HG02852 (cell line): ENCODE measurements at regions not wholly inside any gene's neighbourhood (a gene's known extent, or its start where the extent isn't known, plus 50 kb on each side); places are given as distances from the start of the nearest gene placed in this dataset.
"Not testable (repeated sequence)": the region's sequence is repeated elsewhere in the genome, so short reads cannot be mapped to it uniquely, and the experiment has no call there.

Experiments
- ATAC-seq: cut with Tn5 transposase; IDR thresholded peaks from one replicate; pipeline ENCODE4 v1.9.1; 2021; ENCODE audit warnings: mild to moderate bottlenecking, moderate library complexity; ENCODE audit not compliant: unreplicated experiment

DNA sequence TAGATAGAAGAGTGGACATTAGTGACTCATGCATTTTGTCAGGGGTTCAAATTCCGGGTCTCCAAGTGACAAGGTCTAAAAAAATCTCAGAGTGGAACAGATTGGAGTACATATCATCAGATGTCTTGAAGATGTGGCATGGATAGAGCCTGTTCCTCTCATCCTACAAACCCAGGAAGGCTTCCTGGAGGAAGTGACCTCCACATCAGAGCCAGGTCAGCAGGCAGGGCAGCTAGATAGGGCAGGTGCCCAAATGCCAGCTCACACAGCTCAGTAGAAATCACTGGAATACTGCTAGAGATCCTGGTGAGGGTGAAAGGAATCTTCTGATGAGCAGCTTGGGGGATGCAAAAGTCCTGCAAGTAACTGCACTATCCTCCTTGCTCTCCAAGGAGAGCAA is 196.6 kb upstream of the SDK2 start:
- ATAC-seq, result no peak

DNA sequence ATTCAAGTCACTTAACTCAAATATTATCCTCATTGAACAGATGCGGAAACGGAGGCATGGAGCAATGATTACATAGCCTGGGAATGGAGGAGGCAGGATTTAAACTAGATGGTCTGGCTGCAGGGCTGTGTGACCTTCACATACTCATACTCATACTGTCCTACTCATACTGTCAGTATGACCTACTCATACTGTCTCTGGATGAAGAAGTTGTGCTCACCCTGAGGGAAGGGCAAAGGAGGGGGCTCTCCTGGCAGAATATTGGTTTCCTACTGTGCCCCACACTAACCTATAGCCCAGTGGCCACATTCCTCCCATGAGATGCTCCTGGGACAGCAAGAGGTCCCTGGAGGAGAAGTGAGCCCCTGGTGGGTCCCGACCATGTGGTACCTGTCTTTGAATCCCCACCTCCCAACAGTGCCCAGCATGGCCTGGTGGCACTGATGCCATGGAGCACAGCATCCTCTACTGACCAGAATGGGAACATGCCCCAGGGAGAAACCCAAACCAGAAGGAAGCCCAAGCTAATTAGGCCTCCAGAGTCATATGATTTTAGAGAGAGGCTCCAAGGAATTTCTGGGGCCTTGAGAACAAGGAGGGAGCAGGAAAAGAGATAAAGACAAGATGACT is 197.3 kb upstream of the SDK2 start:
- no peak for ATAC-seq

DNA sequence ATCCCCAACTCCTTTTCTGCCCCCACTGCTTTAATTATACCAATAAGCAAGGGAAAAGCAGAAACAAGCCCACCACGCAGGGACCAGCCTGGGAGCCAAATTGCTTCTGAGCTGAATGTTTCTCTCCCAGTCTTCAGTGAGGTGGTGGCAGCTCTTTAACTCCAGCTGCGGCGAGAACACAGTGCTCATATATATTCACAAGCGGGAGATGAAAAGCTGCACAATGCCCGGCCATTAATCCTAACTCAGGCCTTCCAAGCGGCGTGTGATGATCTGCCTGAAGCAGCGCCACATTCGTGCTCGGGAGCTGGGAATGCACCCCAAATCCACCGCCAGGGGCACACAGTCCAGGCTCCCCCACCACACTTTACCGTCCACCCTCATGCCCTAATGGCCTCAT is 203.7 kb upstream of the SDK2 start:
- ATAC-seq, result no peak

DNA sequence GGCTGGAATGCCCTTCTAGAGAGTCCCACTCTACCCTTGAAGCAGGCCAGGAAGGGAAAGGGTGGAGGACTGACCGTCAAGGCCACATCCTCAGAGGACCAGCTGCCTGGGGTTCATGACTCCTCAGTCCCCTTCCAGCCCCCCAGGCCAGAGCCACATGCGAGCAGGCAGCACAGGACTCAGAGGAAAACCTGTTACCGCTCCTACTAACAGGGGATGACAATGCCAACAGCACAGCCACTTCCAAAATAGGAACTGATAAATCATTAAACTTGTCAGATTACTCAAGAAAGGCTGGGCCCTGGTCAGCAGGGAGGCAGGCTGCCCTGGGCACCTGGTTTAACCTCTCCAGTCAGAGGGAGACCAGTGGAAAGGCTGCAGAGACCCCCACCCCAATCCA is 206.2 kb upstream of the SDK2 start:
- ATAC-seq, result no peak

DNA sequence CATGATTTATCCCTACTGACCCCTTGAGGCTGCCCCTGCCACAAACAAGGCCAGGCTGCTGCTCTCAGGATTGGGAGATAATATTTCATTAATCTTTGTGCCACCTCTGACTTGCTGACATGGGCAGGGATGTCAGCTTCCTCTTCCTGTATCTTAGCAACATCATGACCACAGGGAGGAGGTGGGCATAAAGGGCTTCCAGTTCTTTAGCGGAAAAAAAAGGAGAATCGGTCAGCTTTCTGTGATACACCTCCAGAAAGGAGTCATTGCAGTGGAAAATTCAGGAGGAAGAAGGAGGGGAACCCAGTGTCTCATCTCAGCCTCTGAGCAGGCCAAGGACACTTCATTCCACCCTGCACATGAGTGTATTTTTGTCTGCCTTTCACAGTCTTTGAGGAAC is 206.8 kb upstream of the SDK2 start:
- ATAC-seq, result no peak

DNA sequence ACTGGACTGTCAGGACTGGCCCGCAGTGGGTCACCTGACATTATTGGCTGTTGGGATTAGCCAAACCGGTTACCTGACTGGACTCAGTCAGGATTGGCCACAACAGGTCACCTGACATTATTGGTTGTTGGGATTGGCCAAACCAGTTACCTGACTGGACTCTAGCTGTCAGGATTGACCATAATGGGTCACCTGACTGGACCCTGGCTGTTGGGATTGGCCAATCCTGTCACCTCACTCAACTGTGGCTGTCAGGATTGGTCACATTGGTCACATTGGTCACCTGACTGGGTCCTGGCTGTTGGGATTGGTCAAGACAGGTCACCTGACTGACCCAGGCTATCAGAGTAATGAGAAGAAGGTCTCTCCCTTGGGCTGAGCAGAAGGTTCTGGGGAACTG is 207.7 kb upstream of the SDK2 start:
- no peak for ATAC-seq

DNA sequence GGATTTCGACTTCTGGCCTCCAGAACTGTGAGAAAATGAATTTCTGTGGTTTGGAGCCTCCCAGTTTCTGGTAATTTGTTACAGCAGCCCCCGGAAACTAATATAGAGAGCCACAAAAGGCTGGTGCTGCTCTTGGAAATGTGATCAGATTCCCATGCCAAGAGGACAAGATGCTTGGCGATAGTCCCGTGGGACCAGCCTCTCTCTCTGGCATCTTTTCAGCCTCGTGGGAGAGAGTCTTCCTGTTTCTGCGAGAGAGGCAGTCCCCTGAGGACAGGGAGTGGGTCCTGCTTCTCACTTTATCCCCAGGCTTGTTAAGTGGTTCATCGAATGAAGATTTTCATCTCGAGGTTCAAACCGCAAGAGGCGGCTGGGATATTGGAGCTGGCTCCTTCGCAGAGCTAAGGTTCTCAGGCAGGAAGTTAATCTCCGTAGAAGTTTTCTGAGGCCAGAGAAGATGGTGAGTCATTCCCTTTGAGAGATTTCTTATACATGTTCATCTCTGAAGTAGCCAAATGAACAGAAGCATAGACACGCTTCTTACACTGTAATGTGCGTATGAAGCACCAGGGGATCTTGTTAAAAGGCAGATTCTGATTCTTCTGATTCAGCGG is 211.6 kb upstream of the SDK2 start:
- ATAC-seq, result no peak

DNA sequence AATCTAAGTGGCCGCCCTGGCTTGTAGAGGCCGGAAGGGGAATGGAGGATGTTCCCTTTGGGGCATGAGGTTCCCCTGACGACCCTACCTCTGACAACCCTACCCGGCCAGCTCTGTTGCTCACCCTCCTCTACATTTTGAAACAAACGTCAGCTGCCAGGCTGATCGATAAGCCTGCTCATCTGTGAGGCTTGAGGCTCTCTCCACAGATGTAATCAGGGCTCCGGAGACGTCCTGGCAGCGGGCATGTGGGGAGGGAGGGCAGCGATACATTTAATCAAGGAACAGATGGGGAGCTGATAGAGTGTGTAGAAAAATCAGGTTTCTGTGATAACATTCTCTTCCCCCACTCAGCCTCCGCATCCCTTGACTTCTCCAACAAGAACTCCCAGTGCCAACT is 212.3 kb upstream of the SDK2 start:
- no peak for ATAC-seq

DNA sequence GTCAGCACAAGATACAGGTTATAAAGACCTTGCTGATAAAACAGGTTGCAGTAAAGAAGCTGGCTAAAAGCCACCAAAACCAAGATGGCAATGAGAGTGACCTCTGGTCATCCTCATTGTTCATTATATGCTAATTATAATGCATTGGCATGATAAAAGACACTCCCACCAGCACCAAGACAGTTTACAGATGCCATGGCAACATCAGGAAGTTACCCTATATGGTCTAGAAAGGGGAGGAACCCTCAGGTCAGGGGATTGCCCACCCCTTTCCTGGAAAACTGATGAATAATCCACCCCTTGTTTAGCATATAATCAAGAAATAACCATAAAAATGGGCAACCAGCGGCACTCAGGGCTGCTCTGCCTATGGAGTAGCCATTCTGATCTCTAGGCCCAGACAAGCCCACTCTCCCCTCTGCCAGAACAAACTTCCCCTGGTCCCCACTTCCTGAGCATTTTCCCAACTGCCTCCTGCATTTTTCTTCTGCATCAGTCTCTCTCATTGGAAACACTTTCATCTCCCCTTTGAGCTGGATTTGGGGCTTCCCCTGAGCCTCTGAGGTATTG is 215.3 kb upstream of the SDK2 start:
- ATAC-seq, result not testable (repeated sequence)

DNA sequence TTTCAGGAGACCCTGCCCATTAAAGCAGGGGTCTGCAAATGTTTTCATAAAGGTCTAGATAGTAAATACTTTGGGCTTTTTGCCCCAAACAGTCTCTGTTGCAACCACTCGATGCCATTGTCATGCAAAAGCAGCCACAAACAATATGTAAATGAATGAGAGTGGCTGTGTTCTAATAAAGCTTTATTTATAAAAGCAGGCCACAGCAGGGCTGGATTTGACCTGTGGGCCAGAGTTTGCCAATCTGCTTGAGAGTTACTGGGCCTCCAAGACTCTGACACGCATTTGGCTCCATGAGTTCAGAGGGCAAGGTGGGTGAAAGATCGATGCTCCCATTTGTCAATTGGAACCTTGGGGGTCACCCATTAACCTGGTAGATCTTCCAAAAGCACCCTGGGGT is 217.3 kb upstream of the SDK2 start:
- no peak for ATAC-seq

DNA sequence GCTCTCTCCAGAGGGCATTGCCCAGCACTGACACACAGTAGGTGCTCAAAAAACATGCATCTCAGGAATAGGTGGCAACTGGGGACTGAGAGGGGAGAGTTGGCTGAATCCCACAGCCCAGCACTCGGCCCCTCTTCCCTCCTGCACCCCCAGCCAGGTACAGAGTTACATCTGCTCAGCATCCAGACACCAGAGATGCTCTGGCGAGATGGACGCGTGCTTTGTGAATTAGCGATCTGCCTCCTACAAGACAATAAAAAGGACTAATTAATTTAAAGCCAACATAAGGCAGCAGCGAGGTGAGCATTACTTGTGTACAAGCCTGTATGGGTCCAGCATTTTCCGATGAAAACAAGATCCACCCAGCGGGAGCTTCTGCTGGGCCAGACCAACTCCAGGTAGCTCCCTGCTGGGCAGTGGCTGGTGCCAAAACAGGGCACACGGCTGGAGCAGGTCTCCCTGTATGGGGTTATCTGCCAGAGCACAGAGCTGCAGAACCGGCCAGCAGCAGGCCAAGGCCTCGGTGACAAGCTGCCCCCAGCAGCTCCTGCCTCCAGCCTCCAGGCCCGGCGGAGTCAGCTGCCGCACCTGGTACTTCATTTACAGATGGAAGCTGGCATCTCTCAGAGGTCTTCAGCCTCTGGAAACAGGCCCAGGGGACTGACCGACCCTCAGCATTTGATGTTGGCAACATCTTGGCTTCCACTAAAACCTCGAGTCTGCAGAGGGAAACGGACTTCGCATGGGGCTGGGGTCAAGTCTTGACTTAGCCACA is 219.7 kb upstream of the SDK2 start:
- no peak for ATAC-seq

DNA sequence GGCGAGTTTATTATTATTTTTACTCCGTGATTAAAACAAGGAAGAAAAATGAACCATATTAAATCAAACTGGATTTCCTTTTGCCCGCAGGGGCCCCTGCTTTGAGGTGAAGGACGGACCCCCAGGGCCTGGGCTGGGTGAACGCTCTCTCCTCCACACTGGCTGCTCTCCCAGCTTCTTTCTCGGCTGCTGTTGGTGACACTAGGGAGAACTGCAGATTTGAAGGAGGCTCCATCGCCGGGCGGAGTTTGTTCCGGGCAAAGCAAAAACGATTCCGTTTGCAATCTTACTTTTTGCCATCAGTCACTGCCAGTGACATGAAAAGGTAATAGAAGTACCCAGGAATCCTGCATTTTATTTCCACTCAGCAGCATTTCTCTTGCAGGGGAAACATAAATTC is 221.6 kb upstream of the SDK2 start:
- no peak for ATAC-seq

DNA sequence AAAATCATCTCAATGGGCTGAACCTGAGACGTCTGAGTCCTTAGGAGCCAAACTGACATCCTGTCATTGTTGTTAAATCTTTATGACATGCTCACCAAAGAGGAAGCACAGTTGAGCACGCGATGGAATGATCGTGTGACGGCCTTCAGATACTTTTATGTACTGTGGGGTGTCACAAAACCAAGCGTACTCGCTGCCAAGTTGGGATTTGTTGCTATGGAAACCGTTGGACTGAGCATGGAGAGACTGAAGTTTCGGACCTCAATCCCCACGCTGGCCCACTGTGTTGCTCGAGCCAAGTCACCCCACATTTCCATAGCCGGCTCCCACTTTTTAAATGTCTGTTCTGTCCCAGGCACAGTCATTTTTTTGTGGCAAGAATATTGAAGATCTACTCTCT is 222.8 kb upstream of the SDK2 start:
- ATAC-seq, result no peak

DNA sequence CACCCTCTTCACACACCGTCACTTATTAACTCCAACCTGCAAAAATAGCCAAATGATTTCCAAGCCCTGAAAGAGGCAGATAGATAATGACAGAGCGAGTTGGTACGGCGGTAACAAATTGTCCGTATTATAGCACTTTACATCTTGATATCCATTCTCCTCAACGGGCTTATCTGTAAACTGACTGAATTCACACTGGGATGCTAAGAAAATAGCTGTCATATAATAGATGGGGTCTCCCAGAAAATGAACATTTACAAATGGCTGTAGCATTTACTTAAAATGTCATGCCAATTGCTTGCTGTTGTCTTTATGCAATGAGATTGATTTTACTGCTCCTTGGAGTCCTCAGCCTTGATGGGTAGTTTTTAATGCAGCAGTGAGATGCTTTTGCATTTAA is 225.8 kb upstream of the SDK2 start:
- no peak for ATAC-seq

DNA sequence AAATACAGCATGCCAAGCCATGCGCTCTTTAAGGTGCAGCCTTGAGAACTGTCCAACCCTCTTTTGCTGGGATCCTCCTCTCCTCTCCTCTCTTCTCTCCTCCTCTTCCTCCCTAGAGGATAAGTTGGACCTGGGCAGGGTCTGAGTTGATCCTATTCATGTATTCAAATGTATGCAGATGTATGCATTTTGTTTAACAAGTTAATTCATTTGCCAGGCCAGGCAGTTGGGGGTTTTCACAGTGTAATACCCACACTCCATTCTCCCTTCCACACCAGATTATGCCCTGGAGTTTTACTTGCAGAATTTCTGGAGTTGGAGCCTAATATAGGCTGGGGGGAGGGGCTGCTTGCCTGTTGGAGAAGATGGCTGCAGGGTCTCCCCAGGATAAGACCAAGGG is 226.2 kb upstream of the SDK2 start:
- ATAC-seq, result no peak

DNA sequence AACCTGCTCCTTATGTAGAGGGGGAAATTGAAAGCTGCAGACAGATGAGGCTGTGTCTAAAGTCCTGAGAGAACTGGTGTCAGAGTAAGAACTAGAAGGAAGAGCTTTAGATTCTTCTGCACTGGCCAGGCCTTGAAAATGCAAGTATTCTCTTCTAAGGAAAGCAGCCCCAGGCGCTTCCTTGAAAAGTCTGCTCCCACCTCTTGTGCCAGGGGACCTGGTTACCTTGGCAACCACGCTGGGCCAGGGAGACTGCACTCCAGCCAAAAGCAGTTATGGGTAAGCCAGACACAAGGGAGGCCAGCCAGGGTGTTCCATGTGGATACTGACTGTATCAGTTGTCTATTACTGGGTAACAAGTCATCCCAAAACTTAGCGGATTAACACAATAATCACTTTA is 228.6 kb upstream of the SDK2 start:
- ATAC-seq, result no peak

DNA sequence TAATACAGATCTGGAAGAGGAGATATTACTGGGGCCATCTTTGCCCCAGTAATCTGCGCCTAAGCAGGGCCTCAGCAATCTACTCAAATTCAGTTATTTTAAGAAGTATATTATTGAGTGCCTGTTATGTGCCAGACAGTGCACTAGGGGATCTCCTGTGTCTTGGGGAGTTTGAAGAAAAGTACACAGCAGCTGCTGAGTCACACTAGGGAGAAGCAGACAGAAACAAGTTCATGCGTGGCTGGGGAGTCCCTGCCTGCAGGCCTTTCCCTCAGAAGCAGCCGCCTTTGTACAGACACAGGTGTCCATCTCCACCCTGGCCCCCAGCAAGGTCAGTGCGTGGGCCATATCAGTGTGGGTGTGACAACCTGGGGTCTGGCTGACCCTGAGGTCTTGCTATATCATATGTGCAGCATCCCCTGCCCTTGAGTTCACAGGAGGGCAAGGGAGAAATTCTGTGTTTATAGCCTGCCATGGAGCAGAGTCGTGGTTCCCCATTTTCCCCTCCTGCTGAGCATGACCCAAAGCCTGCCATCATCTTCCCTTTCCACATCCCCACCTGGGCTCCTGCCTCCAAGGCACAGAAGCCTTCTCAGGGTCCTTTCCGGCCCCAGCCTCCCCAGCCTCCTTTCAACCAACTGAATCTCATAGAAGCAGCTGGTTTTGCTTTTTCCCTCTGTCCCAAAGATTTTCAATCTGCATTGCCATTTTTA is 229.9 kb upstream of the SDK2 start:
- ATAC-seq, result peak; percentile 70

DNA sequence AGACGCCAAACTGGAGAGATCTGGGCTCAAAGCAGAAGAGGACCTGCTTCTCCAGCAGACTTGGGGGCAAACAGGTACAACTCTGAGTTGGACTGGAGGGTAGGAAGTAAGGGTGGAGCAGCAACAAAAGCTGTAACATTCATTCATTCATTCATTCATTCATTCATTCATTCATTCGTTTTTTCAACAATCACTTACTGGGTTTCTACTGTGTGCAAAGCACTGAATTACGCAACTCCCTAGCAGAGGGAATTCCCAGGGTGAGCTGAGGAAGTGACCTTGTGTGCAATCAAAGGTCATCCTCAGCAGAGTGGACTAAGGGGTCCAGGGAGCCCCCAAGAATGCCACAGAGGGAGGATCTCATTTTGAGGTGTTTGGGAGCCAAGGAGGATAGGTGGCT is 231.1 kb upstream of the SDK2 start:
- ATAC-seq, result no peak

DNA sequence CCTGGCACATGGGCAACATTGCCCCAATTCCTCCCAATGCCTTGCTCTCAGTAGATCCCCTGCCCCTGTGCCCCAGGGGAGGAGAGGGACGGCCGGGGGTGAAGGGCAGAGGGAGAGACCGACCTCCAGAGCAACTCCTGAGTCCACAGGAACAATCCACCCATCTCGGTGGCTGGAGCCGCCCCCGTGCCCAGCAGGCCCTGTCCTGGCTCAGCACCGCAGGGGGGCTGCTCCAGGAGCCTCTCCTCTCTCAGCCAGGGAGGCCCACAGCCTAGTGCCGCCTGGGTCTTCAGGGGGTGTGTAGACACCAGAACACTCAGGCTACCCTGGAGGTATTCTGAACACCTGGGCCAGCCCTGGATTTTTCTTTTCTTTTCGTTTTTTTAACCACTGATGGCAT is 233.7 kb upstream of the SDK2 start:
- ATAC-seq, result no peak

DNA sequence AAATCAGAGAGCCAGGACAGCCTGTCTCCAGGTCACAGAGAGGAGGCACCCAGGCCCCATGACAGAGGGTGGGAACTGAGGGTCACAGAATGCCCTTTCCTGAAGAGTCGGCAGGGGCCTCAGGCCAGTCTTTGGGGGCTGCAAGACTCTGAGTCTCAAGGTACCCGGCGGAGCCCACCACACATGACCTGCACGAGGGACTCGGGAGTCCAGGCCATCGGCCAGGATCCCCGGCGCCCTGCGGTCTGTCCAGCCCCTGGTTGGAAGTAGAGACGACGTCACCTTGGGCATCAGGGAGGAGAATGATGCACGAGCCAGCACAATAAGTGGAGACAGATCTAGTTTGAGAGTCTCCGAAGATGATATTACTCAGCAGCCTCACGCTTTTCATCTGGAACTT is 234.7 kb upstream of the SDK2 start:
- ATAC-seq, result no peak

DNA sequence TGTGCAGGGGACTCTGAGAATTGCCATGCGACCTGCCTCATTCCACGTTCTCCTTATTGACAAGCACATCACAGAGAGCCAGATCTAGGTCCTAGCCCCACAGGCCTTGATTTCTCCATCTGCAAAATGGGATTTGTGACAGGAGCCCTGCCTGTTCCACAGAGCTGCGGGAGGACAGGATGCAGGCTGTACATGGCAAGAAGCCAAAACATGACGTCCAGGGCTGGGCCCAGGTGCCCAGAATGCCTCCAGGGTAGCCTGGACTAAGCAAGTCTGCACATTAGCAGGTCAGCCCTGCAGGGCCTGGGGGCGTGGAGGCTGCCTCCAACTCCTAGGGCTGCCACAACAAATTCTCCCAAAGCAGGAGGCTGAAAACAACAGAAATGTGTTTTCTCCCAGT is 235.7 kb upstream of the SDK2 start:
- ATAC-seq, result no peak

DNA sequence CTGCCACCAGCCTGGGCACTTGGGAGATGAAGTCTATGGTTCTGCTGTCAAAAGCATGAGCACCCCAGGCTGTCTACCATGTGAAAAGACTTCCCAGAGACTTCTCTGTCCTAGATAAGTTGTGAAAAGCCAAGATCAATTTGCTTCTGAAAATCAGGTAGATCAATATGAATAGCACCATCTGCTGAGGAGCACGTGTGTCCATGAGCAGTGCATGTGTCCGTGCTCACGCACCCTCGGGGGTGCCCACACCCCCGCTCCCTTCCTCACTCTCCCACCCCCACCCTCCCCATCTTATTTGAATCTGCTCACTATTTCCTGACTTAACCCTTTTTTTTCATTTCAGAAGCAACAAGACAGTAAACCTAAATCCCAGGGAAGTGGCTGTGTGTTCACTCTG is 238.3 kb upstream of the SDK2 start:
- no peak for ATAC-seq
